ENCODE measurements at regions not wholly inside any gene's neighbourhood (a gene's known extent, or its start where the extent isn't known, plus 50 kb on each side); places are given as distances from the start of the nearest gene placed in this dataset.

DNA sequence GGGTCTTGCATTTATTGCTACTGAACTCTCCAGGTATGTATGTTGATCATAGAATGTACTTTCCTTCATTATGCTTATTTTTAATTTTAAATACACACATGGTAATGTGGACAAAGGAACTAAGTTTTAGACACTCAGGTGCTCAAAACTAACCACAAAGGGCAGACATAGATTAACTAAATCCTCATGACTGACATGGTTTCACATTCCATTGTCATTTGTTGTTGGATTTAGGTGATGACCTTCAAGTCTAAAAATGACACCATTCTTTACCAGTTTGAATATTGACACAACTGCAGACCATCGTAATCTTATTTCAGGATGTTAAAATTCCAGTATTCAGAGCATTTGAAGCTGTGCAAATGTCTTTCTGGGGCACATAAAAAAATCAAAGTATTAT lies 128.4 kb downstream of the BBS10 start:
- TF ChIP-seq, protein P1, sequence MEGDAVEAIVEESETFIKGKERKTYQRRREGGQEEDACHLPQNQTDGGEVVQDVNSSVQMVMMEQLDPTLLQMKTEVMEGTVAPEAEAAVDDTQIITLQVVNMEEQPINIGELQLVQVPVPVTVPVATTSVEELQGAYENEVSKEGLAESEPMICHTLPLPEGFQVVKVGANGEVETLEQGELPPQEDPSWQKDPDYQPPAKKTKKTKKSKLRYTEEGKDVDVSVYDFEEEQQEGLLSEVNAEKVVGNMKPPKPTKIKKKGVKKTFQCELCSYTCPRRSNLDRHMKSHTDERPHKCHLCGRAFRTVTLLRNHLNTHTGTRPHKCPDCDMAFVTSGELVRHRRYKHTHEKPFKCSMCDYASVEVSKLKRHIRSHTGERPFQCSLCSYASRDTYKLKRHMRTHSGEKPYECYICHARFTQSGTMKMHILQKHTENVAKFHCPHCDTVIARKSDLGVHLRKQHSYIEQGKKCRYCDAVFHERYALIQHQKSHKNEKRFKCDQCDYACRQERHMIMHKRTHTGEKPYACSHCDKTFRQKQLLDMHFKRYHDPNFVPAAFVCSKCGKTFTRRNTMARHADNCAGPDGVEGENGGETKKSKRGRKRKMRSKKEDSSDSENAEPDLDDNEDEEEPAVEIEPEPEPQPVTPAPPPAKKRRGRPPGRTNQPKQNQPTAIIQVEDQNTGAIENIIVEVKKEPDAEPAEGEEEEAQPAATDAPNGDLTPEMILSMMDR (IDR thresholded peaks at IDR 0.05), result no peak
- TF ChIP-seq POLR2A (IDR thresholded peaks at IDR 0.05), result no peak
- no peak for TF ChIP-seq POLR2AphosphoS5 (IDR thresholded peaks at IDR 0.05; ENCODE audit: insufficient read depth in 1 of 2, low read depth in 1 of 2)

All from vagina (tissue), 2 donors.